IPS-18c (cell line): ENCODE measurements at regions not wholly inside any gene's neighbourhood (a gene's known extent, or its start where the extent isn't known, plus 50 kb on each side); places are given as distances from the start of the nearest gene placed in this dataset.

ENCODE experiments used
- H3K4me3 ChIP-seq: 2 replicates; pipeline ENCODE4 v1.7.0; 2013; ENCODE audit warnings: low read depth, mild to moderate bottlenecking, low read length, moderate library complexity; ENCODE audit not compliant: insufficient read depth
- H3K9me3 ChIP-seq: one replicate; pipeline ENCODE4 v1.6.1; 2013; ENCODE audit warnings: mild to moderate bottlenecking, low read length, moderate library complexity; ENCODE audit not compliant: control insufficient read depth, insufficient read depth

DNA sequence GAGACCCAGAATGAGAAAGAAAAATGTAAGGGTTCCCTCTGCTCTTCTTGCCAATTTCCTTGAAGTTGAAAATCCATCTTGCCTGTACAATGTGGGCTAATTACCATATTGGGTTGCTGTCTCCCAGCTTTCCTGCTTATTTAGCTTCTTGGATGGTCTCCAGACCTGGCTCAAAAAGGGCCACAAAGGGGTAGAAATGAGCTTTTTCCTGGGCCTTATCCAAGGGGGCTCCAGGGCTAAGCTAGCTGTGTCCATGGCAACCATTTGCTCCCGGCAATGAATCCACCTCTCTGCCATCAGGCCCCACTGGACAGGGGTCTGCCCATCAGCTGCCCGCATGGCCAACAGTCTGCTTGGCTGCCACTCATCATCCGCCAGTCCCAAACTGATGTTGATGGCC lies 85.0 kb downstream of the BOD1L2 start:
- no peak overlapping the region for H3K4me3 ChIP-seq
- no peaks in the 10 kb centered on the region for H3K9me3 ChIP-seq

- Histone ChIP-seq H3K4me3 (no peak overlapping the region), H3K9me3 (no peaks in the 10 kb centered on the region)
These were observed 87.5 kb downstream of the BOD1L2 start for GRCh38 chr18:57234346-57234745.

DNA sequence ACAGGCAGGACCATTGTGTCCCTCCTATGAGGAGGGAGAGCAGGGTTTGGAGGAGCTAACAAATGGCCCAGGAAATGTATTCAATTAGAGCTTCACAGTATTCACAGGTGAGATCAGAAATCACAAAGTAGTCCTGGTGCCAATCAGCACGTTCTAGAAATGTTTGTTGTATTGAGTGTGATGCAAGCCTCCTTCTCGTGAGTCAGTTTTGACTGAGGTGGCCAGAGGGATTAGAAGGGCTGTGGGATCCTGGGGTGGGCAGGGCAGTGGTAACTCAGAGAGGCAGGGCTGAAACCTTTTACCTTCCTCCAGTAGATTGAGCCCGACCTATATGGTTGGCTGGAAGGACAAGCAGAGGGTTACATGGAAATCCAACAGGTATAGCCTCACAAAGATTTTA lies 95.0 kb downstream of the BOD1L2 start:
- Histone ChIP-seq H3K4me3 (no peak overlapping the region), H3K9me3 (no peaks in the 10 kb centered on the region)

DNA sequence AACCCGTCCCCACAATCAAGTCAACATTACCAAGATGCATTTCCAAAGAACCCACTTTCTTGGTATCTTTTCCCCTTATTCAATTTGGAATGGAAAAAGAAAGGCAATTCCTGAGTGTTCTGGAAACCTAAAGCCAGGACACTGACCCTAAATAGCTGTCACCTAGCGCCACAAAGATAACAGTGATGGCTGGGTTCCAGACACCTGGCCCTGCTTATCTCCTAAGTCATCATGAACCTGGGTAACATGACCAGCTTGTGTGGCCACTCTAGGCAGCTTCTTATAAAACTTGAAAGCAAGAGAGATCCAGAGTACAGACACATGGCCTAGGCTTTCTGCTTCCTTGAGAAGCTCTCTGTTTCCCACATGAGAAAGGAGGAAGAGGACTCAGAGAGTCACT lies 95.4 kb downstream of the BOD1L2 start:
- Histone ChIP-seq H3K9me3 (no peaks in the 10 kb centered on the region), H3K4me3 (no peak overlapping the region)

- Histone ChIP-seq H3K9me3 (no peaks in the 10 kb centered on the region), H3K4me3 (no peak overlapping the region)
These were observed 96.8 kb downstream of the BOD1L2 start for GRCh38 chr18:57243624-57244179.

DNA sequence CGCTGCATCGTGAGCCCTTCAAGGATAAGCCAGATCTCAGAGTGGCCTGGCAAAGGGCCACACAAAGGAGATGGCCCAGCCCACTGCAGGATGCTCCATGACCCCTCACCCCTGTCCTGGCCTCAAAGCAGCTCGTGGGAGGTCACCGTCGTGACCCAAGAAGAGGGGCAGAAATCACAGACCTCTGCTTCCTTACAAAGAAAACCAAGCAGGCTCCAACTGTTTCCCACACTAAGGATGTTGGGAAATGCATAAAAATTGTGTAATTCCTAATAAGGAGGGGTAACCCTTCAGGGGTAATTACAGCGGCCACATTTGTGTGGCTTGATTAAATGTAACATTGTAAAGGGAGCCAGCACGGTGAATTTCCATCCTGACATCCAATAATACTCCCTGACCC lies 102.3 kb downstream of the BOD1L2 start:
- Histone ChIP-seq H3K4me3 (no peak overlapping the region), H3K9me3 (no peaks in the 10 kb centered on the region)

GRCh38 chr18:57249883-57250282 lies 102.5 kb upstream of the ST8SIA3 start:
- Histone ChIP-seq H3K4me3 (no peak overlapping the region), H3K9me3 (no peaks in the 10 kb centered on the region)

DNA sequence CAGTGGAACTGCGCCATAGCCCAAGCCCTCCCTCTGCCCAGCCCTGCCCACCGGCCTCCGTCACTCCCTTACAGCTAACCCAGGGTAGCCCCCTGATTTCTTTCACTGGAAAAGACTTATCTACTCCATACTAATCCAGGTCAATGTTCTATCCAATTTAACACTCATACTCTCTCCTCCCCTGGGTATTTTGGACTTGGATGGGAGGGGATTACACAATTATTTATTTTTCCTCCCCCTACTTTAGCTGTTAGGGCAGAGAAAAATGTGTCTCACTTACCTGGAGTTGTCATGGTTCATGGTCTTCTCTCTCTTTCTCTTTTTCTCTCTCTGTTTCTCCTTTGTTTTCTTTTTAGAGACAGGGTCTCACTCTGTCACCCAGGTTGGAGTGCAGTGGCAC lies 100.6 kb upstream of the ST8SIA3 start:
- Histone ChIP-seq H3K4me3 (no peak overlapping the region), H3K9me3 (no peaks in the 10 kb centered on the region)

DNA sequence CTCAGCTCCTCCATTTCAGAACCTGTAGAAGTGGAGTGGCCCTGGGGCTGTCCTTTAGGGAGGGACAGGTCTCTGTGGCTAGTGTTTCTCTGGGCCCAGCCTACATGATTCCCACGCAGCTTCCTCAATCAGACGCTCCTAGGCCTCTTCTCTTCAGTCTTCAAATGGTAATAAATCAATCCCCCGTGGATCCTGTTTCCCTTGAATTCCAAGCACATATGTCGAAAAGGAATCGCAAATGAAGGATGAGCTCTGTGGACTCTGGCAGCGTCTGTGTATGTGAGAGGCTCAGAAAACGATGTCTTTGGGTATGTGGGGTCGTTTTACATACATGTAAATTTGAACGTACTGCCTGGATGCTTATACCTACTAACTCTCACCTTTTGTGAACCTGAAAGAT lies 98.5 kb upstream of the ST8SIA3 start:
- Histone ChIP-seq H3K4me3 (no peak overlapping the region), H3K9me3 (no peaks in the 10 kb centered on the region)

DNA sequence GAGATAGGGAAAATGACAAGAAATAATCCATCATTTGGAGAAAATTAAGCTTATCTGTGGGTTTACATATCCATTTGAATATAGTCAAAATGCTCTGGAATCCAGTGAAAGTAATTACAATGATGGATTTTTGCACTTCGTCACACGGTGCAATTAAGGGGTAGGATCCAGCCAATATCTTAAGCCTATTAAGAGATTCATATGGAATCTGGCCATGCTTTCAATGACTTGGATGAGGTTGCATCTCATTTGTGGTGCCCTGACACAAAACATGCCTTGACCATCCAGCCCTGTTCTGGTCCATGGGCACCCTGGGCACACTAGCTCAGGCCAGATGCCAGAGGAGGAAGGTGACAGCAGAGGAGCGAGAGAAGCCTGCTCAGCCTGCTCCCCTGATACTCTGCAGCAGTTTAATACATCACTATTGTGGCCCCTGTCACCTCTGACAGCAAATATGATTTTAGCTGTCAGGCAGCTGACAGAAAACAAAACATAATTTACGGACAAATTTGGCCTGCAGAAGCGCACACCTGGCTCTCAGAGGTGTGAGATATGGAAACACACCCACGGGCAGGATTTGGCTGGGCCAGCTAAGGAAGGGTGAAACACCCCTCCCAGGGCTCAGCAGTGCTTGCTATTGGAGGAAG lies 94.1 kb upstream of the ST8SIA3 start:
- Histone ChIP-seq H3K9me3 (no peaks in the 10 kb centered on the region), H3K4me3 (no peak overlapping the region)

- Histone ChIP-seq H3K4me3 (no peak overlapping the region), H3K9me3 (no peaks in the 10 kb centered on the region)
These were observed 84.9 kb upstream of the ST8SIA3 start for GRCh38 chr18:57267368-57267925.

DNA sequence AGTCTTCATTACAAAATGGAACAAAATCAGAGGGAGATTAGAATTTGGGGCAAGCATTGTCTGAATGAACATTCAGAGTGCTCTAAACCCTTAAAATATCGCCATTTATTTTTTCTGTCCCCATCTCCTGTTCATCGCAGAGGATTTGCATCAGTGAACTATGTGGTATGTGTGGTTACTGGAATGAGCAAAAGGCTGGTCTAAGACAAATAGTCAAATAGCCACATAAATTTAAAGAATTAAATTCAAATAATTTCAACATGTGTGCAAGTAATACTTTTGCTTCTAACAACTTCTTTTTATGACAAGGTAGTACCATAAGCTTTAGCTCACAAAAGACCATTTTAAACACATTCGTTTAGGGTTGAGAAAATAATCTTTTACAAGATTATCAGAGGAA lies 82.6 kb upstream of the ST8SIA3 start:
- H3K4me3 ChIP-seq: no peak overlapping the region
- no peaks in the 10 kb centered on the region for H3K9me3 ChIP-seq

DNA sequence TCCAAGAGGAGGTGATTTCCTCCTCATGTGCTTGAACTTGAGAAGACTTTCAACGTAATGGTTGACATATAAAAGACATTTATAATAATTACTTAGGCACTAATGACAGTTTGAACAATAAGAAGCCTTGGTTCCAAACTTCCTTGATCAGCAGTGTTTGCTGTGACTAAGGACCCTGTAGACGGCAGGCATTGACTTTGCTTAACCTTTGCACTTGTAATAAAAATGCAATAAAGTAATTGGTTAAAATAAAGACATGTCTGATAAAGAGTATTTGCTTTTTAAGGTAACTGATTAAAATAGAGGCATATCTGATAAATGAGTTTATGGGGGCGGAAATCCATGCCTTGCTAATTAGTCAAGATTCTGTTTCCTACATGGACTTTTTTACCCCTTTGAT lies 82.2 kb upstream of the ST8SIA3 start:
- Histone ChIP-seq H3K9me3 (no peaks in the 10 kb centered on the region), H3K4me3 (no peak overlapping the region)

GRCh38 chr18:57273194-57273593 lies 79.2 kb upstream of the ST8SIA3 start:
- Histone ChIP-seq H3K4me3 (no peak overlapping the region), H3K9me3 (no peaks in the 10 kb centered on the region)

DNA sequence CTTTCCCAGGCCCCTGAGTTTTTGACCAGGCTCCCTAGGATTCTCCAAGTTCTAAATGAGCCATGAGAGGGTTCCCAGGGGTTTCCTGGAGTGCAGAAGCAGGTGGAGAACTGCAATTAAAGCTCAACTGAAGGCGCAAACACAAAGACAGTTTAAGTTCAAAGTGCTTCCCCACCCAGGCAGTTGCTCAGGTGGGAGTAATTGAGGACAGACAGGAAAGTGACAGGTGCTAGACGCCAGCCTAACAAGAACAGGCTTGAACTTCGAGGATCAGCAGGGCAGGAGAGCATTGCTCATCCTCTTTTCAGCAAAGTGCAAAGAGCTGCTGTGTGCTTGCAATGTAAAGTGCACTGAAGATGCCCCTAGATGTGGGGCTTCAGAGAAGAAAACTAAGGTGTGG lies 77.2 kb upstream of the ST8SIA3 start:
- Histone ChIP-seq H3K9me3 (no peaks in the 10 kb centered on the region), H3K4me3 (no peak overlapping the region)

GRCh38 chr18:57276829-57277228 lies 75.5 kb upstream of the ST8SIA3 start:
- no peak overlapping the region for H3K4me3 ChIP-seq
- no peaks in the 10 kb centered on the region for H3K9me3 ChIP-seq

DNA sequence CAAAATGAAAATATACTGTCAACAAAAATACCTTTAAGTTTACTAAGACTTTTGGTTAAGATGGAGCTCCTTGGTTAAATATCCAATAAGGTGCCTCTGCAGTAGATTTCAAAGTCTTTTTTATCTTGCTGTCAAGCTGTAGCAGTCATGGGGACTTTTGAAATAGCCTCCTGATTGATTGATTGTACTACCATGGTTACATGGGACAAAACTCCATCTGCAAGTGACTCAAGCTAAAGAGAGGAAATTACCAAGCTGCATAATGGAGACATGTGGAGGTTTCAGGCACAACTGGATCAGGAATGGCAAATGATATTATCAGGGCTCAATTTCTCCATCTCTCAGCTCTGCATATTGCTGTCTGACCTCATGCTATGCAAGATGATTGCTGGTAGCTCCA lies 73.4 kb upstream of the ST8SIA3 start:
- no peaks in the 10 kb centered on the region for H3K9me3 ChIP-seq
- H3K4me3 ChIP-seq: no peak overlapping the region

DNA sequence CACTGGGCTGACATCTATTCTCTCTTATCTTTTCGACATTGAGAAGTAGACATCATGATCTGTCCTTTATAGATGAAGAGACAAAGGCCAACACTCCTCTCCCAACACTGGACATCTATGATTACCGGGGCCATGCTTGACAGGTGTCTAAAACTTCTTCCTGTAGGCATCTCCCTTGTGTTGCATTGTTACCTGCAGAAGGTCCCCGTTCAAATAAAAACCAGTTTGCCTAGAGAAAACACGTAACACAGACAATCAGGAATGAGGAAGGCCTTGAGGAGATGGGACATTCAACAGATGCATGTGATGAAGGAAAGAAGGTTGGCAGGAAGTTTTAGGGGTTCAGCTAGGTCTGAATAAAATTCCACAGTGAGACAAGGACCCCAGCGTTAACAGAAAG lies 70.8 kb upstream of the ST8SIA3 start:
- Histone ChIP-seq H3K9me3 (no peaks in the 10 kb centered on the region), H3K4me3 (no peak overlapping the region)

- H3K9me3 ChIP-seq: no peaks in the 10 kb centered on the region
- no peak overlapping the region for H3K4me3 ChIP-seq
These were observed 65.4 kb upstream of the ST8SIA3 start for GRCh38 chr18:57286949-57287348.
